PC-3 (cell line): ENCODE measurements at regions not wholly inside any gene's neighbourhood (a gene's known extent, or its start where the extent isn't known, plus 50 kb on each side); places are given as distances from the start of the nearest gene placed in this dataset.
"Not testable (repeated sequence)": the region's sequence is repeated elsewhere in the genome, so short reads cannot be mapped to it uniquely, and the experiment has no call there.

Experiments
- ATAC-seq: fragments of 200-7000 bp; cut with Tn5 transposase; 2 replicates; pipeline ENCODE4 v1.9.1; 2020; ENCODE audit warnings: mild to moderate bottlenecking, moderate library complexity
- BruUV-seq: library from RNA; stranded (reverse); fragments of 400-500 nt; replicated peaks from 2 replicates; lab custom pipeline; 2021; lab: Mats Ljungman, UMichigan
- CTCF ChIA-PET: fragments of 300-600 bp; sonication (Branson Sonifier 250); formaldehyde crosslinking; loops from one replicate; lab custom pipeline; 2022; ENCODE audit warnings: antibody characterized with exemption; lab: Charles Lee
- POLR2A ChIA-PET: fragments of 300-600 bp; sonication (Branson Sonifier 250); formaldehyde crosslinking; loops from one replicate; lab custom pipeline; 2022; ENCODE audit warnings: antibody characterized with exemption; ENCODE audit not compliant: unreplicated experiment; lab: Charles Lee
- DNase-seq: peaks from one replicate; pipeline ENCODE4 v3.0.0-alpha.2; 2015
- H2AFZ ChIP-seq: fragments of 300-600 bp; sonication (generic); 2 replicates; pipeline ENCODE4 v1.6.0; 2016; ENCODE audit warnings: antibody characterized with exemption, low read length
- H3F3A ChIP-seq: fragments of 300-600 bp; sonication (generic); one replicate; pipeline ENCODE4 v1.6.0; 2017; ENCODE audit warnings: antibody characterized with exemption, low read length, control low read depth, mild to moderate bottlenecking; ENCODE audit not compliant: unreplicated experiment
- H3K27ac ChIP-seq: fragments of 300-600 bp; sonication (generic); 2 replicates; pipeline ENCODE4 v1.5.1; 2016; ENCODE audit warnings: mild to moderate bottlenecking, low read length
- H3K27me3 ChIP-seq: fragments of 300-600 bp; sonication (generic); 2 replicates; pipeline ENCODE4 v1.6.1; 2016; ENCODE audit warnings: low read length, mixed read lengths
- H3K36me3 ChIP-seq: fragments of 300-600 bp; sonication (generic); 2 replicates; pipeline ENCODE4 v1.6.1; 2016; ENCODE audit warnings: low read depth, mixed run types, low read length, mixed read lengths
- H3K4me1 ChIP-seq: fragments of 300-600 bp; sonication (generic); 2 replicates; pipeline ENCODE4 v1.5.1; 2016; ENCODE audit warnings: low read length; ENCODE audit not compliant: insufficient read depth
- H3K4me2 ChIP-seq: fragments of 300-600 bp; sonication (generic); 2 replicates; pipeline ENCODE4 v1.6.0; 2016; ENCODE audit warnings: low read length
- H3K4me3 ChIP-seq: fragments of 300-600 bp; sonication (generic); 2 replicates; pipeline ENCODE4 v1.5.1; 2016; ENCODE audit warnings: mild to moderate bottlenecking, low read length, mixed read lengths
- H3K79me2 ChIP-seq: fragments of 300-600 bp; sonication (generic); 2 replicates; pipeline ENCODE4 v1.6.1; 2017; ENCODE audit warnings: low read length, mixed read lengths
- H3K9ac ChIP-seq: fragments of 300-600 bp; sonication (generic); 2 replicates; pipeline ENCODE4 v1.6.0; 2016; ENCODE audit warnings: mild to moderate bottlenecking, low read length
- H3K9me2 ChIP-seq: fragments of 300-600 bp; sonication (generic); replicated peaks from 2 replicates; pipeline ENCODE4 v1.6.1; 2016; ENCODE audit warnings: mixed run types, low read length, mixed read lengths
- H3K9me3 ChIP-seq: fragments of 300-600 bp; sonication (generic); 2 replicates; pipeline ENCODE4 v1.6.1; 2016; ENCODE audit warnings: low read length, mixed read lengths
- H4K20me1 ChIP-seq: fragments of 300-600 bp; sonication (generic); 2 replicates; pipeline ENCODE4 v1.6.1; 2016; ENCODE audit warnings: low read length, mixed read lengths
- CTCF ChIP-seq: fragments of 300-600 bp; sonication (generic); conservative IDR thresholded peaks from 2 replicates; pipeline ENCODE4 v1.5.1; 2017; ENCODE audit warnings: antibody characterized with exemption, low read depth, mild to moderate bottlenecking, low read length
- EZH2 ChIP-seq: fragments of 300-600 bp; sonication (generic); IDR thresholded peaks from one replicate; pipeline ENCODE4 v1.6.1; 2017; ENCODE audit warnings: antibody characterized with exemption, mild to moderate bottlenecking, low read length; ENCODE audit not compliant: unreplicated experiment
- EZH2phosphoT487 ChIP-seq: fragments of 300-600 bp; sonication (generic); IDR thresholded peaks from 2 replicates; pipeline ENCODE4 v1.6.1; 2018; ENCODE audit warnings: mild to moderate bottlenecking, antibody characterized with exemption, low read length, borderline replicate concordance
- intact Hi-C: fragments of 100-400 bp; cut with micrococcal nuclease; formaldehyde crosslinking; loops from 2 replicates; pipeline ENCODE4 v1.9.0; 2023

DNA sequence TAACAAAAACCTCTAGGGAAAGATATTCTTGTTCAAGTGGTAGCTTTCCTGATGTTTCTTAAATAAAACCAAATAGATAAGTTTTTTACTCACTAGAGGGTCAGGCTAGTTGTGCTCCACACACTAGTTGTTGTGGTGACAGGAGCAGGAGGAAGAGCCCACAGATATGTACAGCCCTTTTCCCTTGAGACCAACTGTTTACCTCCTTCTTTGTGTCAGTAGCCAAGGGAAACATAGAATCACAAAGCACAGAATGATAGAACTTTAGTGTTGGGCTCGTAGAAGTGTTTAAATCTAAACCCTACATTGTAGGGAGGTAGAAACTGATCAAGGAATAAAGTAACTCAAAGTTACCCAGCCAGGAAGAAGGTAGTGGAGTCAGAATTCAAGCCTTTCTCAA lies 309.0 kb downstream of the CTH start:
- intact Hi-C loops, result no loop called here
- no peaks in the 10 kb centered on the region for H3K9me3 ChIP-seq
- ChIA-PET POLR2A (no interaction called here), CTCF (no interaction called here)
- peaks cover 10% of the 10 kb centered on the region; the same call in 1 of the 2 replicates for H3K27me3 ChIP-seq
- H3K4me3 ChIP-seq, result no peak overlapping the region
- H2AFZ ChIP-seq, result no peak overlapping the region
- H3K36me3 ChIP-seq, result no peaks in the 10 kb centered on the region
- no peak overlapping the region for H3K9ac ChIP-seq
- ATAC-seq, result no peak
- BruUV-seq, result no TSS peak
- no peaks in the 10 kb centered on the region for H4K20me1 ChIP-seq
- no peaks in the 10 kb centered on the region for H3F3A ChIP-seq
- no peaks in the 10 kb centered on the region for H3K9me2 ChIP-seq
- H3K4me2 ChIP-seq, result no peak overlapping the region
- TF ChIP-seq CTCF (no peak), EZH2phosphoT487 (no peak)
- no peak overlapping the region for H3K27ac ChIP-seq
- no peaks in the 10 kb centered on the region for H3K4me1 ChIP-seq
- DNase-seq, result no peak
- no peaks in the 10 kb centered on the region for H3K79me2 ChIP-seq

DNA sequence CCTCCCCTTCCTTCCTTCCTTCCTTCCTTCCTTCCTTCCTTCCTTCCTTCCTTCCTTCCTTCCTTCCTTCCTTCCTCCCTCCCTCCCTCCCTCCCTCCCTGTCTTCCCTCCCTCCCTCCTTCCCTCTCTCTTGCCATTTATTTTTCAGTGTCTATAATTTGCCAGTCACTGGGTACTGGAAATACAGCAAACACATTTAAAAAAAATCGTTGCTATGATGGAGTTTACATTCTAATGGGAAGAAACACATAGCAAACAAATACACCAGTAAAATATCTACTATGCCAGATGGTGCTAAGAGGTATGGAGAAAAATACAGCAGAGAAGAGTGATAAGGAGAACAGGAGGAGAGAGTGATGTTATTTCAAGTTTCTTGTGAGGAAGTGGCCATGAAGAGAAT lies 309.5 kb downstream of the CTH start:
- H3K4me2 ChIP-seq, result no peak overlapping the region
- no TSS peak for BruUV-seq
- no peak overlapping the region for H3K4me3 ChIP-seq
- no peaks in the 10 kb centered on the region for H3K9me2 ChIP-seq
- intact Hi-C loops, result no loop called here
- DNase-seq (no peak), ATAC-seq (no peak)
- ChIA-PET POLR2A (no interaction called here), CTCF (no interaction called here)
- TF ChIP-seq EZH2phosphoT487 (no peak), CTCF (no peak), EZH2 (no peak)
- no peaks in the 10 kb centered on the region for H3K79me2 ChIP-seq
- H3K27me3 ChIP-seq, result peaks cover 6% of the 10 kb centered on the region; the same call in 1 of the 2 replicates
- H3K4me1 ChIP-seq, result no peaks in the 10 kb centered on the region
- H3K27ac ChIP-seq, result no peak overlapping the region
- H4K20me1 ChIP-seq, result no peaks in the 10 kb centered on the region
- no peaks in the 10 kb centered on the region for H3F3A ChIP-seq
- H2AFZ ChIP-seq, result no peak overlapping the region
- H3K9me3 ChIP-seq, result no peaks in the 10 kb centered on the region
- H3K9ac ChIP-seq, result no peak overlapping the region
- no peaks in the 10 kb centered on the region for H3K36me3 ChIP-seq

DNA sequence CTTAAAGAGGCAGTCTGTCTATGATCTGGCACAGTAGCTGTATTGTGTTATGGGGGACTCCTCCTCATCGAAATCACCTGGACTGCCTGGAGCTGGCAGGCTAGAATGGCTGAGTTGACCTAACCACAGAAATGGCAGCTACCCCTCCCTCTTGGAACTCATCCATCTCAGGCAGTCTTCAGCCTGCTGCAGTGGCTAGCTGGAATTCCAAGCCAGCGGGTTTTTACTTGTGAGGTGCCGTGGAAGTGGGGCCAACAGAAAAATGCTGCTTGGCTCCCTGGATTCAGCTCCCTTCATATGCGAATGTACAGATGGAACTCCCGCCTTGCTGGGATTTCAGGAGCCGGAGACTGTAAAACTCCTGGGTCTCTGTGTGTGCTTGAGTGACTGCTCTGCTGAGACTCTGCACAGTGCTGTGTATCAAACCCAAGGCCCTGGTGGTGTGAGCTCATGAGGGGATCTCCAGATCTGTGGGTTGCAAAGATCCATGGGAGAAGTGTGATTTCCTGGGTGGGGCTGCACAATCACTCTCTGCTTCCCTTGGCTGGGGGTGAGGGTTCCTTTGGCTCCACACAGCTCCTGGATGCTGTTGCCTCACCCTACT lies 316.9 kb downstream of the CTH start:
- H3K4me1 ChIP-seq, result no peaks in the 10 kb centered on the region
- peaks cover 10% of the 10 kb centered on the region; the same call in 1 of the 2 replicates for H3K27me3 ChIP-seq
- TF ChIP-seq EZH2phosphoT487 (no peak), EZH2 (no peak), CTCF (no peak)
- intact Hi-C loops, result no loop called here
- H3F3A ChIP-seq, result no peaks in the 10 kb centered on the region
- H4K20me1 ChIP-seq, result no peaks in the 10 kb centered on the region
- no peaks in the 10 kb centered on the region for H3K79me2 ChIP-seq
- no peak overlapping the region for H3K27ac ChIP-seq
- no TSS peak for BruUV-seq
- no peaks in the 10 kb centered on the region for H3K9me2 ChIP-seq
- no peak overlapping the region for H3K4me3 ChIP-seq
- no peak overlapping the region for H3K4me2 ChIP-seq
- H3K9ac ChIP-seq, result no peak overlapping the region
- POLR2A ChIA-PET, result no interaction called here
- 0 out of 2 replicates have a peak, but pooled peaks cover 3% of the 10 kb centered on the region for H3K9me3 ChIP-seq
- no peak overlapping the region for H2AFZ ChIP-seq
- CTCF ChIA-PET, result no interaction called here
- ATAC-seq, result no peak
- no peaks in the 10 kb centered on the region for H3K36me3 ChIP-seq
- no peak for DNase-seq

DNA sequence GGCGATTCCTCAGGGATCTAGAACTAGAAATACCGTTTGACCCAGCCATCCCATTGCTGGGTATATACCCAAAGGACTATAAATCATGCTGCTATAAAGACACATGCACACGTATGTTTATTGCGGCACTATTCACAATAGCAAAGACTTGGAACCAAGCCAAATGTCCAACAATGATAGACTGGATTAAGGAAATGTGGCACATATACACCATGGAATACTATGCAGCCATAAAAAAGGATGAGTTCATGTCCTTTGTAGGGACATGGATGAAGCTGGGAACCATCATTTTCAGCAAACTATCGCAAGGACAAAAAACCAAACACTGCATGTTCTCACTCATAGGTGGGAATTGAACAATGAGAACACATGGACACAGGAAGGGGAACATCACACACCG lies 311.1 kb downstream of the PTGER3 start:
- POLR2A ChIA-PET, H3K4me2 ChIP-seq, H3K9ac ChIP-seq, ATAC-seq, H3K79me2 ChIP-seq, H3K9me3 ChIP-seq, H4K20me1 ChIP-seq, H3K4me1 ChIP-seq, H3K9me2 ChIP-seq, H2AFZ ChIP-seq, DNase-seq, H3K27ac ChIP-seq, BruUV-seq, H3K36me3 ChIP-seq, intact Hi-C loops, H3K4me3 ChIP-seq, CTCF ChIA-PET, H3F3A ChIP-seq, H3K27me3 ChIP-seq: not testable (repeated sequence)
